ENCODE measurements at regions not wholly inside any gene's neighbourhood (a gene's known extent, or its start where the extent isn't known, plus 50 kb on each side); places are given as distances from the start of the nearest gene placed in this dataset.

DNA sequence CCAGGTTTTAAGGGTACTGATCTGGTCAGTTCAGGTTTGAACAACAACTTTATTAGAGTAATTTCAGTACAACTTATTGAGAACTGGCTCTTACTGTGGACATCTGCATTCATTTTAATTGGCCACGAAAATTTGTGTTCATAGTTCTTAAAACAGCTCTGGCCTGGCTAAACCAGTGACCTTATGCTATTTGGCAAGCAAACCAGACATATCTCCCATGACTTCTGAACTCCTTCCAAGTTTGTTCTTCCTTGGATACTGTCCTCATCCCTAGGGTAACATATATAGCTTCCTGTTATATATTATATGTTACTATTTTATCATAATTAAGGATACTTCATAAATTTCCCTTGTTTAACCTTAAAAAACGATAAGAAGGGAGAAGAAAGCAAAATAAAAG is 841.9 kb downstream of the TRAM1L1 start:
- TF ChIP-seq, protein P1, sequence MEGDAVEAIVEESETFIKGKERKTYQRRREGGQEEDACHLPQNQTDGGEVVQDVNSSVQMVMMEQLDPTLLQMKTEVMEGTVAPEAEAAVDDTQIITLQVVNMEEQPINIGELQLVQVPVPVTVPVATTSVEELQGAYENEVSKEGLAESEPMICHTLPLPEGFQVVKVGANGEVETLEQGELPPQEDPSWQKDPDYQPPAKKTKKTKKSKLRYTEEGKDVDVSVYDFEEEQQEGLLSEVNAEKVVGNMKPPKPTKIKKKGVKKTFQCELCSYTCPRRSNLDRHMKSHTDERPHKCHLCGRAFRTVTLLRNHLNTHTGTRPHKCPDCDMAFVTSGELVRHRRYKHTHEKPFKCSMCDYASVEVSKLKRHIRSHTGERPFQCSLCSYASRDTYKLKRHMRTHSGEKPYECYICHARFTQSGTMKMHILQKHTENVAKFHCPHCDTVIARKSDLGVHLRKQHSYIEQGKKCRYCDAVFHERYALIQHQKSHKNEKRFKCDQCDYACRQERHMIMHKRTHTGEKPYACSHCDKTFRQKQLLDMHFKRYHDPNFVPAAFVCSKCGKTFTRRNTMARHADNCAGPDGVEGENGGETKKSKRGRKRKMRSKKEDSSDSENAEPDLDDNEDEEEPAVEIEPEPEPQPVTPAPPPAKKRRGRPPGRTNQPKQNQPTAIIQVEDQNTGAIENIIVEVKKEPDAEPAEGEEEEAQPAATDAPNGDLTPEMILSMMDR (IDR thresholded peaks at IDR 0.05) = no peak
- TF ChIP-seq POLR2A (IDR thresholded peaks at IDR 0.05) (no peak), POLR2AphosphoS5 (IDR thresholded peaks at IDR 0.05; ENCODE audit: insufficient read depth in 1 of 2, low read depth in 1 of 2) (no peak)

All from vagina (tissue), 2 donors.